ENCODE measurements at regions not wholly inside any gene's neighbourhood (a gene's known extent, or its start where the extent isn't known, plus 50 kb on each side); places are given as distances from the start of the nearest gene placed in this dataset.
A peak's percentile ranks its signal among the peaks of the same experiment; 100 is the strongest.

GRCh38 chr5:36529142-36529541 lies 77.3 kb upstream of the SLC1A3 start:
- H2AFZ ChIP-seq (ENCODE audit: insufficient read depth, low read depth, low read length, poor library complexity, severe bottlenecking): no peak overlapping the region
- Mint-ChIP-seq H3K9me3 (peaks cover 0 to 6% (median 0%) of the 10 kb centered on the region in 7 donors), H3K36me3 (no peaks in the 10 kb centered on the region), H3K27ac (no peak overlapping the region), H3K4me1 (peaks cover 22% of the 10 kb centered on the region), H3K4me3 (no peak overlapping the region), H3K27me3 (ENCODE audit: low read depth in 3 of 3) (peaks cover 0 to 1% (median 0%) of the 10 kb centered on the region in 3 donors)
- no peak for TF ChIP-seq CTCF (IDR thresholded peaks at IDR 0.05)
- H3K27me3 ChIP-seq (ENCODE audit: control insufficient read depth in 2 of 2, insufficient read depth in 2 of 2, low read length in 2 of 2): no peaks in the 10 kb centered on the region
- no peaks in the 10 kb centered on the region for H3K9me3 ChIP-seq (replicated peaks in 1 of 2; ENCODE audit: control insufficient read depth in 1 of 2, insufficient read depth in 1 of 2, low read length in 2 of 2)
- intact Hi-C loops (cut with micrococcal nuclease): no loop called here
- H3K36me3 ChIP-seq (replicated peaks in 1 of 2; ENCODE audit: control insufficient read depth in 1 of 2, insufficient read depth in 2 of 2, low read length in 2 of 2): no peaks in the 10 kb centered on the region
- H3K27ac ChIP-seq (ENCODE audit: low read depth in 1 of 2, low read length in 2 of 2): no peak overlapping the region
- no peak overlapping the region for H3K4me2 ChIP-seq (replicated peaks; ENCODE audit: extremely low read depth, low read length, poor library complexity, severe bottlenecking)
- H3K9ac ChIP-seq (ENCODE audit: insufficient read depth, low read length, poor library complexity, severe bottlenecking): no peak overlapping the region
- H4K20me1 ChIP-seq (ENCODE audit: insufficient read depth, low read length): no peaks in the 10 kb centered on the region
- DNase-seq: peak; percentile 12 to 53 (median 38)
- peaks cover 11 to 13% of the 10 kb centered on the region in 2 donors for H3K4me1 ChIP-seq (ENCODE audit: control insufficient read depth in 1 of 2, insufficient read depth in 2 of 2, low read length in 2 of 2)
- WGBS (ENCODE audit: insufficient coverage): no CpG with 5 or more reads among the region's 1 CpG
- no peak overlapping the region for H3K4me3 ChIP-seq (replicated peaks in 1 of 3; ENCODE audit: low read depth in 2 of 3, low read length in 3 of 3)
- no peaks in the 10 kb centered on the region for H3K79me2 ChIP-seq (ENCODE audit: insufficient read depth, low read length)

DNA sequence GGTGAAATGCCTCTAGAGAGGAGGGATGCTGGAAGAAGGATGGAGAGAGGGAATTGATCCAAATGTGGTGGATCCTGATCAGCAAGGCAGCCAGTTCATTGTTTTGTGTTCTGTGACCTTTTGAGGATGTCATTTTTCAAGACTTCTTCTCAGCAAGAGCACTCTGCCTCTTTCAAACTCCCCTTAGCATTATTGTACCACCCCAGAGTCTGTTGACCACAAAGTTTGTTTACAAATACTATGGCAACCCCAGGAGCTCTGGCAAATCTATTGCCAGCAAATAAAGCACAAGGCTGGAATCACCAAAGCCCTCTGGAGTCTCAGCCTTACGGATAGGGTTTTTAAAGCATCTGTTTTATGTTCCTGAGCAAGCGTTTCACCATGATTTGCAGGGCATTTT lies 76.2 kb upstream of the SLC1A3 start:
- H3K27me3 Mint-ChIP-seq (ENCODE audit: low read depth in 3 of 3): peaks cover 0 to 3% (median 0%) of the 10 kb centered on the region in 3 donors

More for the DNA sequence above, 76.2 kb upstream of the SLC1A3 start:
- Mint-ChIP-seq H3K27ac (no peak overlapping the region), H3K4me1 (peaks cover 22% of the 10 kb centered on the region), H3K36me3 (no peaks in the 10 kb centered on the region), H3K9me3 (peaks cover 0 to 6% (median 0%) of the 10 kb centered on the region in 7 donors), H3K4me3 (no peak overlapping the region)
- no peak overlapping the region for H3K4me3 ChIP-seq (replicated peaks in 1 of 3; ENCODE audit: low read depth in 2 of 3, low read length in 3 of 3)
- H3K79me2 ChIP-seq (ENCODE audit: insufficient read depth, low read length): no peaks in the 10 kb centered on the region
- no peak overlapping the region for H3K4me2 ChIP-seq (replicated peaks; ENCODE audit: extremely low read depth, low read length, poor library complexity, severe bottlenecking)
- no peak overlapping the region for H2AFZ ChIP-seq (ENCODE audit: insufficient read depth, low read depth, low read length, poor library complexity, severe bottlenecking)
- TF ChIP-seq CTCF (IDR thresholded peaks at IDR 0.05): no peak
- H4K20me1 ChIP-seq (ENCODE audit: insufficient read depth, low read length): no peaks in the 10 kb centered on the region
- no peaks in the 10 kb centered on the region for H3K36me3 ChIP-seq (replicated peaks in 1 of 2; ENCODE audit: control insufficient read depth in 1 of 2, insufficient read depth in 2 of 2, low read length in 2 of 2)
- 100% methylated on average over 1 of the region's 2 CpGs for WGBS (ENCODE audit: insufficient coverage)
- no peak for DNase-seq
- H3K9me3 ChIP-seq (replicated peaks in 1 of 2; ENCODE audit: control insufficient read depth in 1 of 2, insufficient read depth in 1 of 2, low read length in 2 of 2): no peaks in the 10 kb centered on the region
- peaks cover 11 to 13% of the 10 kb centered on the region in 2 donors for H3K4me1 ChIP-seq (ENCODE audit: control insufficient read depth in 1 of 2, insufficient read depth in 2 of 2, low read length in 2 of 2)
- intact Hi-C loops (cut with micrococcal nuclease): no loop called here
- H3K27ac ChIP-seq (ENCODE audit: low read depth in 1 of 2, low read length in 2 of 2): no peak overlapping the region
- H3K27me3 ChIP-seq (ENCODE audit: control insufficient read depth in 2 of 2, insufficient read depth in 2 of 2, low read length in 2 of 2): no peaks in the 10 kb centered on the region
- no peak overlapping the region for H3K9ac ChIP-seq (ENCODE audit: insufficient read depth, low read length, poor library complexity, severe bottlenecking)
